ENCODE measurements at regions not wholly inside any gene's neighbourhood (a gene's known extent, or its start where the extent isn't known, plus 50 kb on each side); places are given as distances from the start of the nearest gene placed in this dataset.

DNA sequence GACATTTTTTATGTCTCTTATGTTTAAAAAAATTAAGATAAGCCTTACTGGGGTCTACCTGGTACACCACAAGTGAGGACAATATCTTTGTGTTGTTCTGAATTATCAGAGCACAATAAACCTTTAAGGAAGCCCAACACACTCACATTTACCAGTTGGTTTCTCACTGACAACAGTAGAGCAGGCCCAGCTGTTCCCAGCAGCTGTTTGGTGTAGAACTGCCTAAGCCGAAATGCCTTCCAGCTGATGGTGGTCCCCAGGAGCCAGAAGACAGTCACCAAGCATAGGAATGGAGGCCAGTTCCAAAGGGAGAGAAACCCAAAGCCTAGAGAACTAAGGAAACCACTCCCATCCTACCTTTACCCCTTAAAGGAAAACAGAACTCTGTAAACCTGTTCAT, 428.6 kb upstream of the CAMK1G start:
- TF ChIP-seq TAF1 (IDR thresholded peaks at IDR 0.05; ENCODE audit: low read depth) (no peak), EGR1 (IDR thresholded peaks at IDR 0.05) (no peak), YY1 (IDR thresholded peaks at IDR 0.05; ENCODE audit: low read depth) (no peak), NFIC (IDR thresholded peaks at IDR 0.05) (no peak), EP300 (IDR thresholded peaks at IDR 0.05; ENCODE audit: borderline replicate concordance) (no peak), RAD21 (IDR thresholded peaks at IDR 0.05; ENCODE audit: low read depth) (no peak), FOXM1 (IDR thresholded peaks at IDR 0.05; ENCODE audit: borderline replicate concordance, low read depth) (no peak), TEAD4 (IDR thresholded peaks at IDR 0.05) (no peak), CEBPB (IDR thresholded peaks at IDR 0.05) (no peak), ZBTB7A (IDR thresholded peaks at IDR 0.05; ENCODE audit: low read depth) (no peak)
- TF ChIP-seq, protein P1, sequence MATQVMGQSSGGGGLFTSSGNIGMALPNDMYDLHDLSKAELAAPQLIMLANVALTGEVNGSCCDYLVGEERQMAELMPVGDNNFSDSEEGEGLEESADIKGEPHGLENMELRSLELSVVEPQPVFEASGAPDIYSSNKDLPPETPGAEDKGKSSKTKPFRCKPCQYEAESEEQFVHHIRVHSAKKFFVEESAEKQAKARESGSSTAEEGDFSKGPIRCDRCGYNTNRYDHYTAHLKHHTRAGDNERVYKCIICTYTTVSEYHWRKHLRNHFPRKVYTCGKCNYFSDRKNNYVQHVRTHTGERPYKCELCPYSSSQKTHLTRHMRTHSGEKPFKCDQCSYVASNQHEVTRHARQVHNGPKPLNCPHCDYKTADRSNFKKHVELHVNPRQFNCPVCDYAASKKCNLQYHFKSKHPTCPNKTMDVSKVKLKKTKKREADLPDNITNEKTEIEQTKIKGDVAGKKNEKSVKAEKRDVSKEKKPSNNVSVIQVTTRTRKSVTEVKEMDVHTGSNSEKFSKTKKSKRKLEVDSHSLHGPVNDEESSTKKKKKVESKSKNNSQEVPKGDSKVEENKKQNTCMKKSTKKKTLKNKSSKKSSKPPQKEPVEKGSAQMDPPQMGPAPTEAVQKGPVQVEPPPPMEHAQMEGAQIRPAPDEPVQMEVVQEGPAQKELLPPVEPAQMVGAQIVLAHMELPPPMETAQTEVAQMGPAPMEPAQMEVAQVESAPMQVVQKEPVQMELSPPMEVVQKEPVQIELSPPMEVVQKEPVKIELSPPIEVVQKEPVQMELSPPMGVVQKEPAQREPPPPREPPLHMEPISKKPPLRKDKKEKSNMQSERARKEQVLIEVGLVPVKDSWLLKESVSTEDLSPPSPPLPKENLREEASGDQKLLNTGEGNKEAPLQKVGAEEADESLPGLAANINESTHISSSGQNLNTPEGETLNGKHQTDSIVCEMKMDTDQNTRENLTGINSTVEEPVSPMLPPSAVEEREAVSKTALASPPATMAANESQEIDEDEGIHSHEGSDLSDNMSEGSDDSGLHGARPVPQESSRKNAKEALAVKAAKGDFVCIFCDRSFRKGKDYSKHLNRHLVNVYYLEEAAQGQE (IDR thresholded peaks at IDR 0.05; ENCODE audit: low read depth) = no peak
- TF ChIP-seq, protein P2, sequence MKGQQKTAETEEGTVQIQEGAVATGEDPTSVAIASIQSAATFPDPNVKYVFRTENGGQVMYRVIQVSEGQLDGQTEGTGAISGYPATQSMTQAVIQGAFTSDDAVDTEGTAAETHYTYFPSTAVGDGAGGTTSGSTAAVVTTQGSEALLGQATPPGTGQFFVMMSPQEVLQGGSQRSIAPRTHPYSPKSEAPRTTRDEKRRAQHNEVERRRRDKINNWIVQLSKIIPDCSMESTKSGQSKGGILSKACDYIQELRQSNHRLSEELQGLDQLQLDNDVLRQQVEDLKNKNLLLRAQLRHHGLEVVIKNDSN (IDR thresholded peaks at IDR 0.05) = no peak

Measured in Ishikawa (cell line).